ENCODE measurements at regions not wholly inside any gene's neighbourhood (a gene's known extent, or its start where the extent isn't known, plus 50 kb on each side); places are given as distances from the start of the nearest gene placed in this dataset.

- no peaks in the 10 kb centered on the region for H3K79me2 ChIP-seq (ENCODE audit: control insufficient read depth, insufficient read depth, low read length)
- no peaks in the 10 kb centered on the region for H3K36me3 ChIP-seq (ENCODE audit: control insufficient read depth in 2 of 2, extremely low read depth in 1 of 2, insufficient read depth in 2 of 2, low read length in 2 of 2)
- H3K9me1 ChIP-seq (replicated peaks; ENCODE audit: control insufficient read depth, extremely low read depth, insufficient read depth, low read length): no peaks in the 10 kb centered on the region
- TF ChIP-seq POLR2AphosphoS5 (IDR thresholded peaks at IDR 0.05; ENCODE audit: insufficient read depth, low read depth, low read length) (no peak), MAX (IDR thresholded peaks at IDR 0.05; ENCODE audit: insufficient read depth, insufficient read length) (no peak), JUN (IDR thresholded peaks at IDR 0.05; ENCODE audit: borderline replicate concordance, insufficient read depth, insufficient read length, low read depth) (no peak), GATA2 (IDR thresholded peaks at IDR 0.05; ENCODE audit: insufficient read depth, insufficient read length, low read depth, low read length) (no peak), POLR2A (IDR thresholded peaks at IDR 0.05; ENCODE audit: low read depth, low read length) (no peak)
- H3K4me3 ChIP-seq (replicated peaks in 1 of 3; ENCODE audit: insufficient read depth in 1 of 3, low read depth in 1 of 3, low read length in 3 of 3): no peak overlapping the region
- no peaks in the 10 kb centered on the region for H3K27me3 ChIP-seq (ENCODE audit: control insufficient read depth in 2 of 2, insufficient read depth in 2 of 2, low read length in 2 of 2)
- ChIA-PET CTCF (no interaction called here), POLR2A (no interaction called here)
- dilution Hi-C loops (cut with MboI; ENCODE audit: extremely low pct_ligation_motif_present, low sequenced_read_pairs) (no loop called here), intact Hi-C loops (cut with micrococcal nuclease) (no loop called here)
- DNase-seq (ENCODE audit: low read depth, low spot score) (no peak), FAIRE-seq (no peak)
- no peaks in the 10 kb centered on the region for H3K9me3 ChIP-seq (replicated peaks; ENCODE audit: control insufficient read depth, insufficient read depth, low read length)
- H2AFZ ChIP-seq (ENCODE audit: low read depth, low read length): no peak overlapping the region
- H4K20me1 ChIP-seq (replicated peaks; ENCODE audit: control insufficient read depth, extremely low read depth, insufficient read depth, low read length): no peaks in the 10 kb centered on the region
- no peak overlapping the region for H3K27ac ChIP-seq (ENCODE audit: insufficient read depth, low read depth, low read length)
- H3K4me2 ChIP-seq (ENCODE audit: insufficient read depth, low read length): no peak overlapping the region
- no TSS peak for BruUV-seq (replicated peaks)
- H3K4me1 ChIP-seq (ENCODE audit: control insufficient read depth, extremely low read depth, insufficient read depth, low read length): no peaks in the 10 kb centered on the region
- no peak overlapping the region for H3K9ac ChIP-seq (replicated peaks; ENCODE audit: extremely low read depth, insufficient read depth, low read length)
These were observed 267.0 kb upstream of the NCAM1 start for GRCh38 chr11:112694245-112694644.

- H3K4me1 ChIP-seq (ENCODE audit: control insufficient read depth, extremely low read depth, insufficient read depth, low read length): no peaks in the 10 kb centered on the region
- H3K9me3 ChIP-seq (replicated peaks; ENCODE audit: control insufficient read depth, insufficient read depth, low read length): no peaks in the 10 kb centered on the region
- CTCF ChIA-PET: no interaction called here
- TF ChIP-seq FOS (IDR thresholded peaks at IDR 0.05; ENCODE audit: borderline replicate concordance, insufficient read depth, low read length) (no peak), EZH2 (IDR thresholded peaks at IDR 0.05; ENCODE audit: borderline replicate concordance, low read depth, low read length, severe bottlenecking) (no peak), MYC (IDR thresholded peaks at IDR 0.05; ENCODE audit: low read depth, low read length) (no peak), JUN (IDR thresholded peaks at IDR 0.05; ENCODE audit: borderline replicate concordance, insufficient read depth, insufficient read length, low read depth) (no peak)
- H4K20me1 ChIP-seq (replicated peaks; ENCODE audit: control insufficient read depth, extremely low read depth, insufficient read depth, low read length): no peaks in the 10 kb centered on the region
- H3K4me2 ChIP-seq (ENCODE audit: insufficient read depth, low read length): no peak overlapping the region
- no peak overlapping the region for H3K9ac ChIP-seq (replicated peaks; ENCODE audit: extremely low read depth, insufficient read depth, low read length)
- no peaks in the 10 kb centered on the region for H3K9me1 ChIP-seq (replicated peaks; ENCODE audit: control insufficient read depth, extremely low read depth, insufficient read depth, low read length)
- FAIRE-seq (no peak), DNase-seq (ENCODE audit: low read depth, low spot score) (no peak)
- dilution Hi-C loops (cut with MboI; ENCODE audit: extremely low pct_ligation_motif_present, low sequenced_read_pairs) (no loop called here), intact Hi-C loops (cut with micrococcal nuclease) (no loop called here)
- H3K27ac ChIP-seq (ENCODE audit: insufficient read depth, low read depth, low read length): no peak overlapping the region
- BruUV-seq (replicated peaks): no TSS peak
- H3K79me2 ChIP-seq (ENCODE audit: control insufficient read depth, insufficient read depth, low read length): no peaks in the 10 kb centered on the region
- POLR2A ChIA-PET: no interaction called here
- H2AFZ ChIP-seq (ENCODE audit: low read depth, low read length): no peak overlapping the region
- H3K4me3 ChIP-seq (replicated peaks in 1 of 3; ENCODE audit: insufficient read depth in 1 of 3, low read depth in 1 of 3, low read length in 3 of 3): no peak overlapping the region
- no peaks in the 10 kb centered on the region for H3K27me3 ChIP-seq (ENCODE audit: control insufficient read depth in 2 of 2, insufficient read depth in 2 of 2, low read length in 2 of 2)
- no peaks in the 10 kb centered on the region for H3K36me3 ChIP-seq (ENCODE audit: control insufficient read depth in 2 of 2, extremely low read depth in 1 of 2, insufficient read depth in 2 of 2, low read length in 2 of 2)
These were observed 266.4 kb upstream of the NCAM1 start for GRCh38 chr11:112694813-112695212.
